DND-41 (cell line): ENCODE measurements at regions not wholly inside any gene's neighbourhood (a gene's known extent, or its start where the extent isn't known, plus 50 kb on each side); places are given as distances from the start of the nearest gene placed in this dataset.

ENCODE experiments used
- ATAC-seq: fragments of 200-7000 bp; cut with Tn5 transposase; 3 replicates; pipeline ENCODE4 v1.9.1; 2021; ENCODE audit warnings: low read depth; ENCODE audit not compliant: insufficient read depth
- DNase-seq: peaks from one replicate; pipeline ENCODE4 v3.0.0-alpha.2; 2020
- H2AFZ ChIP-seq: 2 replicates; pipeline ENCODE4 v1.6.0; 2012; ENCODE audit warnings: low read depth, low read length
- H3K27ac ChIP-seq: 2 replicates; pipeline ENCODE4 v1.5.1; 2012; ENCODE audit warnings: low read length, inconsistent platforms
- H3K27me3 ChIP-seq: fragments of 200-600 bp; sonication (generic); 2 replicates; pipeline ENCODE4 v1.6.0; 2012; ENCODE audit warnings: low read length, mild to moderate bottlenecking, inconsistent platforms; ENCODE audit not compliant: insufficient read depth, poor library complexity
- H3K36me3 ChIP-seq: 2 replicates; pipeline ENCODE4 v1.5.1; 2012; ENCODE audit warnings: low read length, inconsistent platforms; ENCODE audit not compliant: insufficient read depth
- H3K4me1 ChIP-seq: 2 replicates; pipeline ENCODE4 v1.5.1; 2012; ENCODE audit warnings: mild to moderate bottlenecking, low read length; ENCODE audit not compliant: insufficient read depth
- H3K4me2 ChIP-seq: 2 replicates; pipeline ENCODE4 v1.6.0; 2012; ENCODE audit warnings: mild to moderate bottlenecking, moderate library complexity, low read length, inconsistent platforms; ENCODE audit not compliant: insufficient read depth
- H3K4me3 ChIP-seq, 2 experiments: fragments of 200-600 bp in 1 of 2; shearing (Covaris generic) in 1 of 2; 2 replicates each; pipeline ENCODE4 v1.5.1; 2012 to 2016; ENCODE audit warnings: inconsistent platforms in 2 of 2, low read length in 2 of 2, mild to moderate bottlenecking in 2 of 2, low read depth in 1 of 2, moderate library complexity in 1 of 2
- H3K79me2 ChIP-seq: 2 replicates; pipeline ENCODE4 v1.6.0; 2012; ENCODE audit warnings: low read length, inconsistent platforms; ENCODE audit not compliant: insufficient read depth
- H3K9ac ChIP-seq: 2 replicates; pipeline ENCODE4 v1.6.0; 2012; ENCODE audit warnings: low read depth, mild to moderate bottlenecking, inconsistent platforms, low read length, moderate library complexity
- H3K9me3 ChIP-seq: 2 replicates; pipeline ENCODE4 v1.5.1; 2012; ENCODE audit warnings: low read length, moderate library complexity, mild to moderate bottlenecking, inconsistent platforms; ENCODE audit not compliant: insufficient read depth, severe bottlenecking
- H4K20me1 ChIP-seq: 2 replicates; pipeline ENCODE4 v1.6.0; 2012; ENCODE audit warnings: low read length; ENCODE audit not compliant: insufficient read depth
- EZH2 ChIP-seq: IDR thresholded peaks from 3 replicates; pipeline ENCODE4 v1.6.1; 2012; ENCODE audit warnings: borderline replicate concordance, low read depth, mild to moderate bottlenecking, moderate library complexity, low read length, inconsistent platforms; ENCODE audit not compliant: severe bottlenecking
- TF ChIP-seq, protein P1 (sequence below): IDR thresholded peaks from 2 replicates; pipeline ENCODE4 v1.5.1; 2012; ENCODE audit warnings: borderline replicate concordance, low read length, moderate library complexity, mild to moderate bottlenecking; ENCODE audit not compliant: poor library complexity, severe bottlenecking; ENCODE audit errors: extremely low read depth

GRCh38 chr11:135069890-135070289 lies 657.8 kb upstream of the B3GAT1 start:
- H3K4me2 ChIP-seq, result no peak overlapping the region
- 0 out of 2 replicates have a peak, but pooled peaks cover 6% of the 10 kb centered on the region for H3K4me1 ChIP-seq
- no peaks in the 10 kb centered on the region for H3K79me2 ChIP-seq
- no peaks in the 10 kb centered on the region for H3K9me3 ChIP-seq
- TF ChIP-seq, protein P1, sequence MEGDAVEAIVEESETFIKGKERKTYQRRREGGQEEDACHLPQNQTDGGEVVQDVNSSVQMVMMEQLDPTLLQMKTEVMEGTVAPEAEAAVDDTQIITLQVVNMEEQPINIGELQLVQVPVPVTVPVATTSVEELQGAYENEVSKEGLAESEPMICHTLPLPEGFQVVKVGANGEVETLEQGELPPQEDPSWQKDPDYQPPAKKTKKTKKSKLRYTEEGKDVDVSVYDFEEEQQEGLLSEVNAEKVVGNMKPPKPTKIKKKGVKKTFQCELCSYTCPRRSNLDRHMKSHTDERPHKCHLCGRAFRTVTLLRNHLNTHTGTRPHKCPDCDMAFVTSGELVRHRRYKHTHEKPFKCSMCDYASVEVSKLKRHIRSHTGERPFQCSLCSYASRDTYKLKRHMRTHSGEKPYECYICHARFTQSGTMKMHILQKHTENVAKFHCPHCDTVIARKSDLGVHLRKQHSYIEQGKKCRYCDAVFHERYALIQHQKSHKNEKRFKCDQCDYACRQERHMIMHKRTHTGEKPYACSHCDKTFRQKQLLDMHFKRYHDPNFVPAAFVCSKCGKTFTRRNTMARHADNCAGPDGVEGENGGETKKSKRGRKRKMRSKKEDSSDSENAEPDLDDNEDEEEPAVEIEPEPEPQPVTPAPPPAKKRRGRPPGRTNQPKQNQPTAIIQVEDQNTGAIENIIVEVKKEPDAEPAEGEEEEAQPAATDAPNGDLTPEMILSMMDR, result no peak
- no peak for TF ChIP-seq EZH2
- no peak overlapping the region for H3K27ac ChIP-seq
- no peak for DNase-seq
- H3K4me3 ChIP-seq, result no peak overlapping the region
- no peaks in the 10 kb centered on the region for H3K36me3 ChIP-seq
- H2AFZ ChIP-seq, result no peak overlapping the region
- no peak overlapping the region for H3K9ac ChIP-seq
- no peaks in the 10 kb centered on the region for H4K20me1 ChIP-seq
- H3K27me3 ChIP-seq, result no peaks in the 10 kb centered on the region
- no peak for ATAC-seq

DNA sequence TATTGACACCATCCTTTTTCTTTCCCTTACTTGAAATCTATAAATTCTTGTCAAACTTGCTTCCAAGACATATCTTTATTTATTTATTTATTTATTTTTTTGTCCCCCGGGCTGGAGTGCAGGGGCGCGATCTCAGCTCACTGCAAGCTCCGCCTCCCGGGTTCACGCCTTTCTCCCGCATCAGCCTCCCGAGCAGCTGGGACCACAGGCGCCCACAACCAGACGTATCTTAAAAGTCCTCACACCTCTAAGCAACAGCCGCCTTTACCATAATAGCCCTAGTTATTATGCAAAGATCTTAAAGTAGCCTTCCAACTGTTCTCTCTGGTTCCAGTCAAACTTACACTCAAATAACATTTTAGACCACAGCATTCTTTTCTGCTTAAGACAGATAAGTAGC lies 657.0 kb upstream of the B3GAT1 start:
- no peak overlapping the region for H2AFZ ChIP-seq

GRCh38 chr11:135062994-135063393 lies 651.0 kb upstream of the B3GAT1 start:
- DNase-seq, result no peak
- H3K4me1 ChIP-seq, result no peaks in the 10 kb centered on the region
- H3K27me3 ChIP-seq, result no peaks in the 10 kb centered on the region
- H3K9ac ChIP-seq, result no peak overlapping the region
- TF ChIP-seq, protein P1, result no peak
- no peak for TF ChIP-seq EZH2
- H2AFZ ChIP-seq, result no peak overlapping the region
- H3K79me2 ChIP-seq, result no peaks in the 10 kb centered on the region
- no peak overlapping the region for H3K4me2 ChIP-seq
- no peak overlapping the region for H3K4me3 ChIP-seq
- peaks cover 2% of the 10 kb centered on the region for H3K9me3 ChIP-seq
- no peaks in the 10 kb centered on the region for H4K20me1 ChIP-seq
- no peak for ATAC-seq
- no peaks in the 10 kb centered on the region for H3K36me3 ChIP-seq
- no peak overlapping the region for H3K27ac ChIP-seq

More for the DNA sequence above, 657.0 kb upstream of the B3GAT1 start:
- no peaks in the 10 kb centered on the region for H3K27me3 ChIP-seq
- H3K27ac ChIP-seq, result no peak overlapping the region
- no peak for DNase-seq
- no peak for TF ChIP-seq EZH2
- TF ChIP-seq, protein P1, result no peak
- no peak overlapping the region for H3K4me3 ChIP-seq
- H4K20me1 ChIP-seq, result no peaks in the 10 kb centered on the region
- no peak overlapping the region for H3K4me2 ChIP-seq
- no peak overlapping the region for H3K9ac ChIP-seq
- no peak for ATAC-seq
- no peaks in the 10 kb centered on the region for H3K79me2 ChIP-seq
- no peaks in the 10 kb centered on the region for H3K36me3 ChIP-seq
- 0 out of 2 replicates have a peak, but pooled peaks cover 6% of the 10 kb centered on the region for H3K4me1 ChIP-seq
- H3K9me3 ChIP-seq, result no peaks in the 10 kb centered on the region

GRCh38 chr11:135061166-135061565 lies 649.1 kb upstream of the B3GAT1 start:
- no peak for ATAC-seq
- Histone ChIP-seq H3K9ac (no peak overlapping the region), H3K79me2 (no peaks in the 10 kb centered on the region)

More at GRCh38 chr11:135061166-135061565, 649.1 kb upstream of the B3GAT1 start:
- no peak overlapping the region for H3K27ac ChIP-seq
- no peaks in the 10 kb centered on the region for H3K4me1 ChIP-seq
- DNase-seq, result no peak
- H3K4me2 ChIP-seq, result no peak overlapping the region
- H3K4me3 ChIP-seq, result no peak overlapping the region
- peaks cover 2% of the 10 kb centered on the region for H3K9me3 ChIP-seq
- no peaks in the 10 kb centered on the region for H4K20me1 ChIP-seq
- no peaks in the 10 kb centered on the region for H3K36me3 ChIP-seq
- TF ChIP-seq EZH2, result no peak
- TF ChIP-seq, protein P1, result no peak
- no peak overlapping the region for H2AFZ ChIP-seq
- no peaks in the 10 kb centered on the region for H3K27me3 ChIP-seq
